NCI-H2029 treated with DMSO at 0.1 percent for 48 hours (cell line): ENCODE measurements at regions not wholly inside any gene's neighbourhood (a gene's known extent, or its start where the extent isn't known, plus 50 kb on each side); places are given as distances from the start of the nearest gene placed in this dataset.
A peak's percentile ranks its signal among the peaks of the same experiment; 100 is the strongest.
"Not testable (repeated sequence)": the region's sequence is repeated elsewhere in the genome, so short reads cannot be mapped to it uniquely, and the experiment has no call there.

Experiments
- DNase-seq: peaks from one replicate; lab custom pipeline; 2025; lab: John Stamatoyannopoulos, UW

DNA sequence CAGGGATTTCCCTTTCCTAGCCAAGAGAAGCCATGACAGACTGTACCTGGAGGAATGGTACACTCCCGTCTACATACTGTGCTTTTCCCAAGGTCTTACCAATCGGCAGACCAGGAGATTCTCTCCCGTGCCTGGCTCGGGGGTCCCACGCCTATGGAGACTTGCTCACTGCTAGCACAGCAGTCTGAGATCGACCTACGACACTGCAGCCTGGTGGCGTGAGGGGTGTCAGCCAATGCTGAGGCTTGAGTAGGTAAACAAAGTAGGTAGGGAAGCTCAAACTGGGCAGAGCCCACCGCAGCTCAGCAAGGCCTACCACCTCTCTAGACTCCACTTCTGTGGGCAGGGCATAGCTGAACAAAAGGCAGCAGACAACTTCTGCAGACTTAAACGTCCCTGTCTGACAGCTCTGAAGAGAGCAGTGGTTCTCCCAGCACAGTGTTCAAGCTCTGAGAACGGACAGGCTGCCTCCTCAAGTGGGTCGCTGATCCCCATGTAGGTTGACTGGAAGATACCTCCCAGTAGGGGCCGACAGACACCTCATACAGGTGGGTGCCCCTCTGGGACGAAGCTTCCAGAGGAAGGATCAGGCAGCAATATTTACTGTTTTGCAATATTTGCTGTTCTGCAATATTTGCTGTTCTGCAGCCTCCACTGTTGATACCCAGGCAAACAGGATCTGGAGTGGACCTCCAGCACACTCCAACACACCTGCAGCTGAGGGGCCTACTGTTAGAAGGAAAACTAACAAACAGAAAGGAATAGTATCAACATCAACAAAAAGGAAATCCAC, 270.4 kb upstream of the TLE3 start:
- not testable (repeated sequence) for DNase-seq

- DNase-seq: not testable (repeated sequence)
Measured at GRCh38 chr15:70364023-70364422, 266.3 kb upstream of the TLE3 start.

GRCh38 chr15:70362886-70363285, 265.2 kb upstream of the TLE3 start:
- DNase-seq: no peak

DNA sequence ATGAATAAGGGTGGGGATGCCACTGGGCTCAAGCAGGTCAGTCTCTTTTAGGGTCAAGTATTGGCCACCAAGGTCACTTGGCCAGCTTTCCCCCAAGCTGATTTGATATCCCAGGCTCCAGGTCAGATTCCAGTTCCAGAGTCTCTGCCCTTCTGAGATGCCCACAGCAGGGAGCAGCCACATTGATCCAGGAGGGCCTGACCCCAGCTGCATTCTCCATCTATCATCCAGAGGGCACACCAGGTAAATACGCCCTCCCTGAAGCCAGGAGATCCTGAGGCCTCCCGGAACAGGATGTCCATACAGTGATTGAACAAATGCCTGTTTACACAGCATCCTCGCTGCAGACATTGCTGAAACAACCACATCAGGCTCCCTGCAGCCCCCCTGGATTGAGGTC, 264.6 kb upstream of the TLE3 start:
- no peak for DNase-seq

DNA sequence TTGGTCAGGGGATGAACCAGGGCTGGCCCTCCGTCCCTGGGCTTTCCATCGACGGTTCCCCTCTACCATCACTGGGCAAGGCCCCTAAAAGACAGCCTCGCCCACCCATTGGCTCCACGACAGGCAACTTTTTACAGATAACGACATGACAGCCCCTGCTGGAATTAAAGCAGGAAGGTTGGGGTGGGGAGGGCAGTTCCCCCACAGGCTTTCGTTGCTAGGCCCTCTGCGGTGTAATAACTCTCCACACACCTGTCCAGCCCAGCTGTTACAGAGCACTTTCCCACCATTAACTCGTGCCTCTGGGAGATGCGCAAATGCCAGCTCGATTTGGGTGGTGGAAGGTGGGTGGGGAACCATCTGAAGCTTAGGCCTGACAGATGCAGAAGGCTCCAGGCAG, 264.2 kb upstream of the TLE3 start:
- no peak for DNase-seq

GRCh38 chr15:70361106-70361505, 263.4 kb upstream of the TLE3 start:
- no peak for DNase-seq

DNA sequence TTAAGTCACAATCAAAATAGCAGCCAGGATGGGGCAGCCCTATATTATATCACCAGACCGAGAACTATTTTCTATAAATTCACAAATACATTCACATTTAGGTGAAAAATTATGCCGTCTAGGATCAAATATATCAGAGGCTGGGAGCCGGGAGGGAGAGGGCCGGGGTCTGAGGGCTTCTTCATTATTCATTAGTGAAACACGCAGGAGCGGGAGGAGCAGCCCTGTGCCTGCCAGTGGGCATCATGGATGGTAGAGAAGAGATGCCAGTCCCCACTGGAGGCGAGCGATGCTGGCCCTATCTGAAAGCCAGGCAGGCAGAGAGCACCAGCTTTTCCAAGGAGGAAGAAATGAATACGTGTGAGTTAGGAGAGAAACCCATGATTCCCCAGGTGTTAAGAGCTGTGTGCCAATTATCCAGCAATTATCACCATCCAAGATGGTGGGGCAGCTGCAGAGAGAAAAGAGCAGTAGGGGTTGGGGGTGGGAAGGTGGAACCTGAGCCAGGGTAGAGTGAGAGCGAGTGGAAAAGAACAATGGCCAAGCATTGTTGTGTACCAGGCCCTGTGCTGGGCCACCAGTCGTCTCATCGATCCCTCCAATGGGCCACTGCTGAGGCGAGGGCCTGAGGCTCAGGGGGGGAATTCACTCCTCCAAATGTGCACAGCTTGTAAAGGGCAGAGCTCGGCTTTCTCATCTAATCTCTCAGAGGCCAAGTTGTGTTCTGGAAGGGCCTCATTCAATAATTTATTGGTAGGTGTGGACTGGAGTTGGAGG, 261.3 kb upstream of the TLE3 start:
- DNase-seq: no peak

DNA sequence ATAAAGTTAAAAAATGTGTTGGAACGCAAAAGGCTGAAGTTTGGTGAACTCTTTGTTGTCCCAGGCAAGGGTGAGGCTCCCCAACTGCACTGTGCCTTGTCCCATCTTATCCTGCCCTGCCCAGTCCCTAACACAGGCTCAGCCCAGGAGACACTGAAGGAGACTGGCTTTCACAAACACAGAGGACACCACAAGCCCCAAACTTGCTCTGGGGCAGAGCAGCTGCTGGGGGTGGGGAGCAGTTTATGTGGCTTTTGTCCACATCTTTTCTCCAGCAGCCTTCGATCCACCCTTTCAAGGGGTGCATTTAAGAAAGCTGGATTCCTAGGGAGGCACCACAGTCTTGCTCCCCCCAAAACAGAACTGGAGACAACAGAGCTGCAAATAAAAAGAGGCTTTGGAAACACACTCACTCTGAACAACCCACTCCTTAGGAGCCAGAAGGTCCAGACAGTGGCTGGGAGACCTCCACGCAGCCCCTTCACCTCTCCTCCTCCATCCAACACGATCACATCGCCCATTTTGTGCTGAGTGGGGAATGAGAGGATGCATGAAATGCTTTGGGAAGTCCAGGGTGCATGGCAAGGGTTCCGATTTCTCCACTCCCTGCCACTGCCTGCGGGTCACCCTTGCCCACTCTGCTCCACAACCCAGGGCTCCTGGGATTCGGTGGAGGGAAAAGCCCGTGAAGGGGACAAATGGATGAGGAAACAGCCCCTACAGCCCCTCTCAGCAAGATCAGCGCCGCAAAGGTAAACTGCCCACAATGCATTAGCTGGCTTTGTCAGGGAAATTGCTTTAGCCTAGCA, 260.5 kb upstream of the TLE3 start:
- no peak for DNase-seq

DNA sequence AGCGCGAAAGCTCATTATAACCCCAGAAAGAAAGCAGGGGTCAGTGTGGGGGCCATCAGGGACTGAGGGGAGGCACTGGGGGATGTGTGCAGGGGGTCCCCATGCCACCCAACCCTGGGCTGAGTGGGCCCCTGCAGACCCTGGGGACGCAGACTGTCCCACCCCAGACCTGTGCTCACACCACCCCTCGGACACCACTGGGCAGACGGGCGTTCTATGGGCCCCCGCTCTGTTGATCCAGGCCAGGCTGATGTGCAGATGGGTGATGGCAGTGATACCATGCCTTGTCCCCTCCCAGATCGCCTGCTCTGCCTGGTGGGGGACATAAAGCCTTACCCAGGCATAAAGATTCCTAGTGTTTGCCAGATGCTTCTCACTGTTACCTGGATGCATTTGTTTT, 259.7 kb upstream of the TLE3 start:
- DNase-seq: no peak

DNA sequence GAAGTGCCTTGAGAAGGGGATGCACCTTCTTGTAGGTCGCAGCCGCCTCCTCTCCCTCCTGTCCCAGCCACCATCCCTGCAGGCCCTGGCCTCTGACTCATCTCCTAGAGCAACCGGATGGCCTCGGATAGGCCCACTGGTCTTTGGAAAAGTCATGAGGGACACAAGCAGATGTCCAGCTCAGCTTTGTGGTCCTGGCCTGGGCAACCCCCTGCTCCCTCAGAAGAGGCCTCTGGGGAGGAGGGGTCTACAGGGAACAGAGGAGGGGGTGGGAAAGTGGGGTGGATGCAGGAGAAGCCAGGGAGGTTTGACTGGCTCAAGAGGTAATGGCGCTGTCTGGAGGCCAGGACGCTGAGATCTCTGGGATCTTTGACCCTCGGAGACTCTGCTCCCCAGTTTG, 259.2 kb upstream of the TLE3 start:
- DNase-seq: no peak

GRCh38 chr15:70356062-70356860, 258.5 kb upstream of the TLE3 start:
- peak; percentile 28 for DNase-seq

- DNase-seq: no peak
Measured at GRCh38 chr15:70355275-70355795, 257.6 kb upstream of the TLE3 start.

DNA sequence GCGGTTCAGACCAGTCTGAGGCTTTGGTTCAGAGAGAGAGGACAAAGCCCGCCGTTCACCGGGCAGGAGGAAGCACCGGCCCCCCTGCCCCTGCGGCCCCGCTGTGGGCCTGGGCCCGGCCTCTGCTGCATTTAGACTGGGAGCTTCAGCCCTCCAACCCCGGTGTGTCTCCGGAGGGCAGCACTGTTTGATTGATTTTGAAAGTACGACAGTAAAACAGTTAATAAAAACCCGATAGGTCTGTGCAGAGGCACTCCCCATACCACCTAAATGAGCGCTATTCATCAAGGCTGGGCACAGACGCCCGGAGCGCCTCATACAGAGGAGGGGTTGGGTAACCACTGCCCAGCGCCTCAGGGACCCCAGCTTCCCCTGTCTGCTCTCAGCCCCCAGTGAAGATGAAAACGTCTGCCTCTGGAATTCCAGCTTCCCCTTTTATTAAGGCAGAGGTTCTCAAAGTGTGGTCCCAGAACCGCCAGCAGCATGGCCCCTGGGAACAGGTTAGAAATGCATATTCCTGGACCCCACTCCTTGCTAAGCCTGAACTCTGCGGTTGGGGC, 256.7 kb upstream of the TLE3 start:
- no peak for DNase-seq

DNA sequence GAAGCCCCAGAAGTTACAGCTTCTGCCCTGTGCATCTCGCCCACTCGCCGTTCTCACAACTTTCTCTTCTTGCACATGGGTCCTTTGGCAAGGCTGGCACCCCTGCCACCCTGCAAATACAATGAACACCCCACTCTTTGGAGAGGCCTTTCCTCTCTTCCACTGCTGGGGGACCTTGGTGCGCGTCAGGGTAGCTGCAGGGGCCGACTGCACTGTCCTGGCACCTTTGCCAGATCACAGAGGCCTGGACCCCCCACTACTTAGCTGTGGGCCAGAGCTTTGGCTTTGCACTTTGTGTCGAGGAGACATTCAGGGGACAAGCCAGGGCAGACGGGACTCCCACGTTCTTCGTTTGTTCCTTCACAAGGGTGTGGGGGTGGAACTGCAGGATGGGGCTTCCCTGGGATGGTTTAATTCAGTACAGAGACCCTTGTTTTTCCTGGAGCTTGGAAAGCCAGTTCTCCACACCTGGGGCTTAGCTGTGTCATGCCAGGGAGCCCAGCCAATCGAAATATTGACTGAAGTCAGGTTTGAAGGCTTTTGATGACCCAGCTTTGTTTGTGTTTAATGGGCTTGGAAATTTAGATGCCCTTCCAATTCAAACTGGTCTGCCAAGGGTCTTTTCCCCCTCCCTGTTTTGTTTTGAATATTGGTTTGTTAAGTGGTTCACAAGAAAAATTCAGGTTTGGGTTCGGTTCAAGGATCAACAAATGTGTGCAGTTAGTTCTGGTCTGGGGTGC, 256.1 kb upstream of the TLE3 start:
- DNase-seq: peak; percentile 31

DNA sequence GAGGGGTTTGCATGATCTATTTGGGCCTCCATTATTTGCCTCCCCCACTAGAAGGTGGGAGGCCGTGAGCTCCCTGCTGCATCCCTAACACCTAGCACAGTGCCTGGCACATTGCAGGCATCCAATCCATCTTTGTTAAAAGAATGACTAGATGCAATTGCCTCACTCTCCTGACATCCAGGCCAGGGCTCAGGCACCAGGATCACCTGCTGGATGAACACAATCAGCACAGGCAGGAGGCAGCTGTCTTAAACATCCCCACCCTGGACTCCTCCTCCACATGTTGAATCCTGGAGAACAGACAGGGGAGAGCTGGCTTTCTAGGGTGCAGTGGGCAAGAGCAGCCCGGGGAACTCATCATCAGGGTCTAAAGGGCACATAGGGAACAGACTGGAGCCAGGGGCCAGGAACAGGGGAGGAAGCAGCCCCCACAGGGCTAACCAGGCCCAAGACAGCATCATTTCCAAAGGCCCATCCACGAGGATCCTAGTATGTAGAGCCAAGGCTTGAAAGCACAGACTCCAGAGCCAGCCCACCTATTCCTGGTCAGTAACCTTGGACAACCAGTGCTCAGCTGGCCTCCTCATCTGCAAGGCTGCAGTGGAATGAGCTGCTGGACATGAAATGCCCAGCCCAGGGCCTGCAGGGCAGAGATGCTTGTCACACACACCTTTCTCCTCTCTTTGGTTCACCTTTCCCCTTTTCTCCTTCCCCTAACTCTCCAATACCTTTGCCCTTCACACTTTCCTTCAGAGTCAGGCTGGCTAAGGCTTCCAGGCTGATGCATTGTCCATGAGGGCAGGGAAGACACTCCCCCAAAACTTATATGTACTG, 254.4 kb upstream of the TLE3 start:
- DNase-seq: no peak

DNA sequence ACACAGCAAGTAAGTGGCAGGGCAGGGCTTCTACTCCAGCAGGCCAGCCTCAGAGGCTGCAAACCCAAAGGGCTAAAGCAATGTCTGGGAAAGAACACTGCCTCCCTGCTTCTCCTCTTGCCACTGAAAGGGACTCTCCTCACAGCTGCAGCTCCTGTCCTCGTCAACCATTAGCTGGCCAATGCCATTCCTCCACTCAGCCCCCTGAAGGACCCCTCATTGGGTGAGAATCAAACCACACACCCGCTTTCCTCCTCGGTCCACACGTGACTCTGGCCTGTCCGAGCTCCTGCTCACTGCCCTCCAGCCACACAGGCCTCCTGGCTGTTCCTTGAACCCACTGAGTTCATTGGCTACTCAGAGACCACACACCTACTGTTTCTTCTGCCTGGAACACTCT, 253.7 kb upstream of the TLE3 start:
- no peak for DNase-seq

- no peak for DNase-seq
Measured at GRCh38 chr15:70348581-70349344, 251.0 kb upstream of the TLE3 start.

DNA sequence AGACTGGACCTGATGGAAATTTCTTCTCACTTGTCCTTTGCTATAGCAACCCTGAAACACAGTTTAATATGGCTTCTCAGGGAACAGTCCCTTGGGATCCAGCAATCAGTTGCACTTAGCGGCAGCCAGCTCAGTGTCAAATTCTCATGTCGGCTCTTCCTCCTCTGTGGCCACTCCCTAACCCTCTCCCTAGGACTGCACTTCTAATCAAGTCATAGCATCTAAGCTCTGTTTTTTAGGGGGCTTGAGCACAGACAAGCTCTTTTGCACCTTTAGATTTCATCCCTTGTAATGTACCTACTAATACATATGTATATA, 250.5 kb upstream of the TLE3 start:
- DNase-seq: no peak
